ENCODE measurements at regions not wholly inside any gene's neighbourhood (a gene's known extent, or its start where the extent isn't known, plus 50 kb on each side); places are given as distances from the start of the nearest gene placed in this dataset.

DNA sequence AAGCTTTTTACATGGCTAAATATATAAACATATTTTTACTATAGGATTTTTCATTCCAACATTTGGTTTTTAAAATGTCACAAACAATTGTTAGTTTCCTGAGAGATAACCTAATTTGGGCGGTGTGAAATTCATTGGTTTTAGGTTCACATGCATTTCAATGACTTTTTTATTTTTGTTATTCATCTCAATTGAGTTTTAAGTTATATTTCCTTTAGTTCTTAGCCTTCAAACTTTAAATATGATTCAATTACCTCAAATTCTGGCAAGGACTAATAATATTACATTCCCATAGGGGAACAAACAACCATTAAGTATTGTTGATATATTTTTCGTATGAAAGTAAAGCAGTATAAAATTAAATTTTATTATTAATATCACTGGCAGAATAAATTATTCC, 265.3 kb downstream of the SLITRK6 start:
- Histone ChIP-seq H3K4me3 (ENCODE audit: low read depth, low read length, poor library complexity, severe bottlenecking) (no peak overlapping the region), H3K36me3 (ENCODE audit: insufficient read depth, low read length, poor library complexity, severe bottlenecking) (no peaks in the 10 kb centered on the region), H3K9me3 (ENCODE audit: low read depth, low read length, poor library complexity, severe bottlenecking) (no peaks in the 10 kb centered on the region), H3K27me3 (replicated peaks; ENCODE audit: insufficient read depth, low read depth, low read length, poor library complexity) (no peaks in the 10 kb centered on the region), H3K27ac (ENCODE audit: low read depth, low read length, poor library complexity, severe bottlenecking) (no peak overlapping the region), H3K4me1 (ENCODE audit: insufficient read depth, low read length, poor library complexity, severe bottlenecking) (no peaks in the 10 kb centered on the region)
- DNase-seq (ENCODE audit: low spot score), result no peak
- ChIA-PET POLR2A (ENCODE audit: low non-redundant PET) (no interaction called here), CTCF (no interaction called here)
- intact Hi-C loops (cut with micrococcal nuclease; ENCODE audit: unreplicated experiment), result no loop called here
- TF ChIP-seq CTCF (conservative IDR thresholded peaks at IDR 0.05; ENCODE audit: low read depth, low read length) (no peak), EZH2 (IDR thresholded peaks at IDR 0.05; ENCODE audit: borderline replicate concordance, low read depth, low read length, poor library complexity, severe bottlenecking) (no peak)
- BruUV-seq (replicated peaks), result no TSS peak

DNA sequence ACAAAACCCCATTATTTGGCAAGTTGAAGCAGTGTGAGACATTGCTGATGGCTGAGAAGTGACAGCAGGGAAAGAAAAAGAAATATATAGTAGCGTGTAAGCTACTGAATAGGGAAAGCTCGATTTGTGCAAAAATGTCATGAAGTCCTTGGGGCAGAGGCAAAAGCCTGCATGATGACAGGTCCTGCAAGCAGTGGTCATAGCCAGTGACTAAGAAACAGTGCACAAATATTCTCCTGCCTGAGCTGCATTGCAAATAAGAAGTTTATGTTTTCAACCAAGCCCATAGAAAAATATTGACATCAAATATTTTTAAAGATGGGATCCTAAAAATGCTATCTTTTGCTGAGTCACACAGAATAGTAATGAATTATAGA, 270.0 kb downstream of the SLITRK6 start:
- CTCF ChIA-PET, result no interaction called here

GRCh38 chr13:85528491-85529217, 270.6 kb downstream of the SLITRK6 start:
- H3K27ac ChIP-seq (ENCODE audit: low read depth, low read length, poor library complexity, severe bottlenecking), result no peak overlapping the region
- ChIA-PET CTCF (no interaction called here), POLR2A (ENCODE audit: low non-redundant PET) (no interaction called here)
- H3K9me3 ChIP-seq (ENCODE audit: low read depth, low read length, poor library complexity, severe bottlenecking), result no peaks in the 10 kb centered on the region
- H3K36me3 ChIP-seq (ENCODE audit: insufficient read depth, low read length, poor library complexity, severe bottlenecking), result no peaks in the 10 kb centered on the region
- intact Hi-C loops (cut with micrococcal nuclease; ENCODE audit: unreplicated experiment), result no loop called here
- BruUV-seq (replicated peaks), result no TSS peak
- H3K27me3 ChIP-seq (replicated peaks; ENCODE audit: insufficient read depth, low read depth, low read length, poor library complexity), result no peaks in the 10 kb centered on the region
- TF ChIP-seq CTCF (conservative IDR thresholded peaks at IDR 0.05; ENCODE audit: low read depth, low read length), result no peak
- no peak for TF ChIP-seq EZH2 (IDR thresholded peaks at IDR 0.05; ENCODE audit: borderline replicate concordance, low read depth, low read length, poor library complexity, severe bottlenecking)
- no peak overlapping the region for H3K4me3 ChIP-seq (ENCODE audit: low read depth, low read length, poor library complexity, severe bottlenecking)
- no peaks in the 10 kb centered on the region for H3K4me1 ChIP-seq (ENCODE audit: insufficient read depth, low read length, poor library complexity, severe bottlenecking)
- no peak for DNase-seq (ENCODE audit: low spot score)

More for the DNA sequence above, 270.0 kb downstream of the SLITRK6 start:
- no TSS peak for BruUV-seq (replicated peaks)
- POLR2A ChIA-PET (ENCODE audit: low non-redundant PET), result no interaction called here
- H3K36me3 ChIP-seq (ENCODE audit: insufficient read depth, low read length, poor library complexity, severe bottlenecking), result no peaks in the 10 kb centered on the region
- H3K27me3 ChIP-seq (replicated peaks; ENCODE audit: insufficient read depth, low read depth, low read length, poor library complexity), result no peaks in the 10 kb centered on the region
- intact Hi-C loops (cut with micrococcal nuclease; ENCODE audit: unreplicated experiment), result no loop called here
- DNase-seq (ENCODE audit: low spot score), result no peak
- no peak overlapping the region for H3K27ac ChIP-seq (ENCODE audit: low read depth, low read length, poor library complexity, severe bottlenecking)
- H3K9me3 ChIP-seq (ENCODE audit: low read depth, low read length, poor library complexity, severe bottlenecking), result no peaks in the 10 kb centered on the region
- H3K4me1 ChIP-seq (ENCODE audit: insufficient read depth, low read length, poor library complexity, severe bottlenecking), result no peaks in the 10 kb centered on the region
- H3K4me3 ChIP-seq (ENCODE audit: low read depth, low read length, poor library complexity, severe bottlenecking), result no peak overlapping the region
- TF ChIP-seq CTCF (conservative IDR thresholded peaks at IDR 0.05; ENCODE audit: low read depth, low read length) (no peak), EZH2 (IDR thresholded peaks at IDR 0.05; ENCODE audit: borderline replicate concordance, low read depth, low read length, poor library complexity, severe bottlenecking) (no peak)
